ENCODE measurements at regions not wholly inside any gene's neighbourhood (a gene's known extent, or its start where the extent isn't known, plus 50 kb on each side); places are given as distances from the start of the nearest gene placed in this dataset.

DNA sequence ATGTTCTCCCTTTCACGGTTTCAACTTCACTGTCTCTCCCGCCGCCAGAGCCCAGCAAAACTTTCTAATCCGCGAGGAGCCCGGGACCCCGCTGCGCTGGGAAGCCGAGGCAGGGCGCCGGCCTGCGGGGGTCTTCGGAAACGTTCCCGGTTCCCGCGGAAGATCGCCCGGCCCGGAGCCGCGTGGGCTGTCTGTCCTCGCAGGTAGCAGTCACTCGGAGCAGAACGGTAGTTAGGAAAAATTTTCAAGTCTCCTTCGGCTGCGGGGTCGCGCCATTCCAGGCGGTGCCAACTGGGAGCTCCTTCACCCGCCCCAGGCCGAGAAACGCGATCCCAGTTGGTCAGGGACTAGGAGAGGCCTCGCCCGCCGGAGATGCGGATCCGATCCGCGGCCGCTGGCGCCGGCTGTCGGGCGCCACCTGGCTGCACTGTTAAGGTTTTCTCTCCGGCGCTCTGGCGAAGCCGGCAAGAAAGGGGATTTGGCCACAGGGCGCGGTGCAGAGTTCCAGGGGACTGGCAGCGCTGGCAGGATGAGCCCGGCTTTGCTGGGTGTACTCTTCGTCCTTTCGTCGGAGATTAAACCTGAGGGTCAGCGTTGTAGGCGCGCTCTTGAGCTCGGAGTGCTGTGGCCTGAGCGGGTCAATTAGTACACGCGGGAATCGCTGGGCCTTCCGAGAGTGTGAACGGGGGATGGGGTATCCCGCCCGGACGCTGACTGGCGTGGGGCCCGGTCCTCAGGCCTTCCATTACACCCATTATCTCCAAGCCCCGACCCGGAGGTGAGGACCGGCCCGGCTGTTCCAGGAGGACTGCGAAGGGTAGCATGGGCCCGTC, 135.4 kb downstream of the KCNJ12 start (continued):
- peak; percentile 72 to 82 for TF ChIP-seq RAD21 (IDR thresholded peaks at IDR 0.05 in 1 of 2, conservative IDR thresholded peaks at IDR 0.05 in 1 of 2; ENCODE audit: low read depth in 2 of 2, low read length in 2 of 2)
